Esophagus muscularis mucosa (tissue), 4 donors: ENCODE measurements at regions not wholly inside any gene's neighbourhood (a gene's known extent, or its start where the extent isn't known, plus 50 kb on each side); places are given as distances from the start of the nearest gene placed in this dataset.

Source experiments
- CTCF ChIP-seq, 3 experiments: fragments of 200-600 bp in 2 of 3; fragments of 450-650 bp in 1 of 3; sonication (generic) in 2 of 3; IDR thresholded peaks; one replicate each; pipeline ENCODE4 v1.5.1; 2017 to 2019; ENCODE audit warnings: antibody characterized with exemption in 3 of 3, mild to moderate bottlenecking in 2 of 3, moderate library complexity in 1 of 3
- EP300 ChIP-seq: sonication (generic); formaldehyde crosslinking; IDR thresholded peaks from one replicate; pipeline ENCODE4 v1.6.1; 2017; ENCODE audit warnings: antibody characterized with exemption
- POLR2A ChIP-seq: fragments of 450-650 bp; IDR thresholded peaks from one replicate; pipeline ENCODE4 v1.6.1; 2017; ENCODE audit warnings: antibody characterized with exemption, moderate library complexity, mild to moderate bottlenecking, low read depth
- POLR2AphosphoS5 ChIP-seq, 2 donors: sonication (generic); formaldehyde crosslinking; IDR thresholded peaks; one replicate each; pipeline ENCODE4 v1.6.1; 2017; ENCODE audit warnings: antibody characterized with exemption in 2 of 2

GRCh38 chr1:187924252-187924651 is 1095.5 kb downstream of the PLA2G4A start:
- TF ChIP-seq CTCF (IDR thresholded peaks at IDR 0.05) (no peak), POLR2A (no peak), POLR2AphosphoS5 (IDR thresholded peaks at IDR 0.05) (no peak), EP300 (no peak)
